HG02678 (cell line): ENCODE measurements at regions not wholly inside any gene's neighbourhood (a gene's known extent, or its start where the extent isn't known, plus 50 kb on each side); places are given as distances from the start of the nearest gene placed in this dataset.

ENCODE experiments used
- ATAC-seq: cut with Tn5 transposase; IDR thresholded peaks from one replicate; pipeline ENCODE4 v1.9.1; 2021; ENCODE audit warnings: mild to moderate bottlenecking, moderate library complexity; ENCODE audit not compliant: unreplicated experiment

GRCh38 chr1:98427664-98428063, 233.9 kb upstream of the SNX7 start:
- no peak for ATAC-seq

GRCh38 chr1:98426092-98426491, 235.4 kb upstream of the SNX7 start:
- no peak for ATAC-seq

GRCh38 chr1:98422816-98423215, 238.7 kb upstream of the SNX7 start:
- no peak for ATAC-seq

- no peak for ATAC-seq
Measured at GRCh38 chr1:98421085-98421435, 240.5 kb upstream of the SNX7 start.

GRCh38 chr1:98420376-98421084, 241.0 kb upstream of the SNX7 start:
- ATAC-seq, result no peak

- ATAC-seq, result no peak
Measured at GRCh38 chr1:98417820-98418219, 243.7 kb upstream of the SNX7 start.

- no peak for ATAC-seq
Measured at GRCh38 chr1:98410082-98410481, 251.4 kb upstream of the SNX7 start.

GRCh38 chr1:98406352-98407088, 255.0 kb upstream of the SNX7 start:
- ATAC-seq, result no peak

- ATAC-seq, result no peak
Measured at GRCh38 chr1:98405581-98406074, 255.9 kb upstream of the SNX7 start.

- no peak for ATAC-seq
Measured at GRCh38 chr1:98404866-98405265, 256.7 kb upstream of the SNX7 start.

GRCh38 chr1:98403963-98404480, 257.5 kb upstream of the SNX7 start:
- ATAC-seq, result no peak

- no peak for ATAC-seq
Measured at GRCh38 chr1:98402860-98403259, 258.7 kb upstream of the SNX7 start.

GRCh38 chr1:98400446-98400845, 261.1 kb upstream of the SNX7 start:
- no peak for ATAC-seq

- ATAC-seq, result no peak
Measured at GRCh38 chr1:98399218-98399617, 262.3 kb upstream of the SNX7 start.

GRCh38 chr1:98398649-98399048, 262.9 kb upstream of the SNX7 start:
- ATAC-seq, result no peak

GRCh38 chr1:98398092-98398491, 263.4 kb upstream of the SNX7 start:
- ATAC-seq, result no peak

- no peak for ATAC-seq
Measured at GRCh38 chr1:98393719-98394118, 267.8 kb upstream of the SNX7 start.

GRCh38 chr1:98391175-98391574, 270.3 kb upstream of the SNX7 start:
- no peak for ATAC-seq

- no peak for ATAC-seq
Measured at GRCh38 chr1:98389809-98390208, 271.7 kb upstream of the SNX7 start.

- no peak for ATAC-seq
Measured at GRCh38 chr1:98388441-98388840, 273.1 kb upstream of the SNX7 start.

- ATAC-seq, result no peak
Measured at GRCh38 chr1:98387701-98388100, 273.8 kb upstream of the SNX7 start.
